Right lobe of liver (tissue), 4 donors: ENCODE measurements at regions not wholly inside any gene's neighbourhood (a gene's known extent, or its start where the extent isn't known, plus 50 kb on each side); places are given as distances from the start of the nearest gene placed in this dataset.

Experiments used
- CTCF ChIP-seq, 4 donors: fragments of 200-600 bp in 3 of 4; fragments of 450-650 bp in 1 of 4; IDR thresholded peaks; one replicate each; pipeline versions ENCODE4 v1.5.1 to v1.8.0; 2016 to 2022; ENCODE audit warnings: antibody characterized with exemption in 4 of 4, mild to moderate bottlenecking in 2 of 4
- POLR2A ChIP-seq: fragments of 450-650 bp; IDR thresholded peaks from one replicate; pipeline ENCODE4 v1.6.1; 2017; ENCODE audit warnings: antibody characterized with exemption, mild to moderate bottlenecking
- donor health status: DM: no; HTN: no; CAD: no.
- donor health status: DM: no; HTN: no; CAD: no.
- donor health status: DM: no; HTN: yes; CAD: no.

- TF ChIP-seq CTCF (IDR thresholded peaks at IDR 0.05) (no peak), POLR2A (no peak)
Observed at GRCh38 chr18:75652528-75652927, 225.0 kb upstream of the SMIM21 start.
